SK-N-SH (cell line): ENCODE measurements at regions not wholly inside any gene's neighbourhood (a gene's known extent, or its start where the extent isn't known, plus 50 kb on each side); places are given as distances from the start of the nearest gene placed in this dataset.

Source experiments
- CTCF ChIA-PET: fragments of 300-600, 350-600 bp; formaldehyde crosslinking; extraction: SDS; loops from one replicate; lab custom pipeline; 2021; lab: Yijun Ruan, JAX
- POLR2A ChIA-PET: fragments of 350-600 bp; sonication (Branson Sonifier 250); formaldehyde crosslinking; extraction: SDS; loops from one replicate; lab custom pipeline; 2020; ENCODE audit warnings: antibody characterized with exemption, inconsistent platforms; lab: Yijun Ruan, JAX
- DNase-seq: peaks from one replicate; pipeline ENCODE4 v3.0.0; 2012
- H2AFZ ChIP-seq: fragments of 200-600 bp; sonication (generic); 2 replicates; pipeline ENCODE4 v1.8.1; 2016; ENCODE audit warnings: antibody characterized with exemption, mild to moderate bottlenecking, low read depth
- H3F3A ChIP-seq: fragments of 200-600 bp; sonication (generic); replicated peaks from 2 replicates; pipeline ENCODE3; 2016; ENCODE audit warnings: antibody characterized with exemption, mild to moderate bottlenecking; ENCODE audit not compliant: insufficient read depth
- H3K27ac ChIP-seq, 2 experiments: fragments of 200-500 bp in 1 of 2; fragments of 200-600 bp in 1 of 2; sonication (Bioruptor generic) in 1 of 2; sonication (generic), shearing (Covaris generic) in 1 of 2; 2 replicates each; pipeline versions ENCODE4 v1.5.1 to v1.6.1; 2014 to 2016; ENCODE audit warnings: low read depth in 2 of 2, inconsistent platforms in 1 of 2, low read length in 1 of 2, mild to moderate bottlenecking in 1 of 2, mixed read lengths in 1 of 2
- H3K27me3 ChIP-seq: fragments of 200-600 bp; sonication (generic), shearing (Covaris generic); 2 replicates; pipeline ENCODE4 v1.6.1; 2016; ENCODE audit warnings: mixed run types; ENCODE audit not compliant: insufficient read depth
- H3K36me3 ChIP-seq, 2 experiments: fragments of 200-500 bp in 1 of 2; fragments of 200-600 bp in 1 of 2; sonication (Bioruptor generic) in 1 of 2; sonication (generic) in 1 of 2; replicated peaks in 1 of 2; 2 replicates each; pipeline versions ENCODE3 to v1.5.1; 2014 to 2016; ENCODE audit warnings: low read length in 1 of 2, mild to moderate bottlenecking in 1 of 2; ENCODE audit not compliant: insufficient read depth in 2 of 2, control insufficient read depth in 1 of 2
- H3K4me1 ChIP-seq, 2 experiments: fragments of 200-500 bp in 1 of 2; fragments of 200-600 bp in 1 of 2; sonication (Bioruptor generic) in 1 of 2; sonication (generic), shearing (Covaris generic) in 1 of 2; 2 replicates each; pipeline versions ENCODE4 v1.5.1 to v1.6.1; 2014 to 2016; ENCODE audit warnings: low read depth in 1 of 2, low read length in 1 of 2, mixed run types in 1 of 2; ENCODE audit not compliant: insufficient read depth in 2 of 2, control insufficient read depth in 1 of 2
- H3K4me2 ChIP-seq: fragments of 200-600 bp; sonication (generic), shearing (Covaris generic); 2 replicates; pipeline ENCODE4 v1.6.1; 2017; ENCODE audit warnings: mixed run types
- H3K4me3 ChIP-seq, 2 experiments: fragments of 200-500 bp in 1 of 2; fragments of 200-600 bp in 1 of 2; sonication (Bioruptor generic) in 1 of 2; sonication (generic), shearing (Covaris generic) in 1 of 2; 2 replicates each; pipeline versions ENCODE4 v1.5.1 to v1.8.1; 2014 to 2016; ENCODE audit warnings: low read depth in 2 of 2, inconsistent platforms in 1 of 2, low read length in 1 of 2, mild to moderate bottlenecking in 1 of 2, mixed read lengths in 1 of 2, moderate library complexity in 1 of 2
- H3K79me2 ChIP-seq: fragments of 200-600 bp; sonication (generic); 2 replicates; pipeline ENCODE4 v1.8.1; 2017; ENCODE audit warnings: mild to moderate bottlenecking; ENCODE audit not compliant: insufficient read depth
- H3K9ac ChIP-seq: fragments of 200-600 bp; sonication (generic); 2 replicates; pipeline ENCODE4 v1.6.1; 2017; ENCODE audit warnings: mixed run types
- H3K9me2 ChIP-seq: fragments of 200-600 bp; sonication (generic); 2 replicates; pipeline ENCODE4 v1.6.1; 2017; ENCODE audit warnings: mixed run types
- H3K9me3 ChIP-seq: fragments of 200-600 bp; sonication (generic); 2 replicates; pipeline ENCODE4 v1.6.1; 2017; ENCODE audit warnings: mixed run types, mild to moderate bottlenecking, moderate library complexity
- H4K20me1 ChIP-seq: fragments of 200-600 bp; sonication (generic); 2 replicates; pipeline ENCODE4 v1.6.1; 2017; ENCODE audit warnings: mild to moderate bottlenecking, mixed run types; ENCODE audit not compliant: insufficient read depth
- CHD2 ChIP-seq: fragments of 150-350 bp; IDR thresholded peaks from 2 replicates; pipeline ENCODE4 v1.6.1; 2018; ENCODE audit warnings: low read length; ENCODE audit not compliant: partially characterized antibody
- ELF1 ChIP-seq: IDR thresholded peaks from 2 replicates; pipeline ENCODE4 v1.4.0; 2012
- FOXJ3 ChIP-seq: sonication (generic); formaldehyde crosslinking; IDR thresholded peaks from 2 replicates; pipeline ENCODE4 v1.5.1; 2020; ENCODE audit warnings: mild to moderate bottlenecking, missing genetic modification reagents
- GABPA ChIP-seq: IDR thresholded peaks from 2 replicates; pipeline ENCODE4 v1.4.0; 2012; ENCODE audit warnings: low read depth, mild to moderate bottlenecking
- GATA2 ChIP-seq: sonication (generic); formaldehyde crosslinking; IDR thresholded peaks from 2 replicates; pipeline ENCODE4 v1.5.0; 2020; ENCODE audit warnings: mild to moderate bottlenecking, missing genetic modification reagents
- IRF3 ChIP-seq: fragments of 150-350 bp; IDR thresholded peaks from 2 replicates; pipeline ENCODE4 v1.6.1; 2016; ENCODE audit warnings: mild to moderate bottlenecking, low read depth, low read length
- MXI1 ChIP-seq: IDR thresholded peaks from 2 replicates; pipeline ENCODE4 v1.6.1; 2012; ENCODE audit warnings: mild to moderate bottlenecking, low read depth, low read length, improper control_type of control experiment
- NRF1 ChIP-seq: IDR thresholded peaks from 2 replicates; pipeline ENCODE4 v1.6.1; 2012; ENCODE audit warnings: low read depth, mild to moderate bottlenecking, low read length
- PBX3 ChIP-seq: IDR thresholded peaks from 2 replicates; pipeline ENCODE4; 2012
- POLR2AphosphoS5 ChIP-seq: IDR thresholded peaks from 2 replicates; pipeline ENCODE4 v1.6.1; 2012; ENCODE audit warnings: low read depth, low read length
- RCOR1 ChIP-seq: fragments of 150-350 bp; IDR thresholded peaks from 2 replicates; pipeline ENCODE4 v1.6.1; 2017; ENCODE audit warnings: antibody characterized with exemption, low read length
- SIN3A ChIP-seq: IDR thresholded peaks from 2 replicates; pipeline ENCODE4 v1.6.1; 2012; ENCODE audit warnings: low read depth, mild to moderate bottlenecking, low read length, moderate library complexity, borderline replicate concordance
- SMC3 ChIP-seq: IDR thresholded peaks from 2 replicates; pipeline ENCODE4 v1.6.1; 2012; ENCODE audit warnings: low read depth, low read length, improper control_type of control experiment
- TAF1 ChIP-seq: IDR thresholded peaks from 2 replicates; pipeline ENCODE4 v1.6.1; 2012; ENCODE audit warnings: low read depth, mild to moderate bottlenecking, low read length, moderate library complexity, borderline replicate concordance
- TCF12 ChIP-seq: IDR thresholded peaks from 2 replicates; pipeline ENCODE4 v1.4.0; 2012
- TEAD4 ChIP-seq: IDR thresholded peaks from 2 replicates; pipeline ENCODE4 v1.4.0; 2012; ENCODE audit warnings: mild to moderate bottlenecking, borderline replicate concordance; ENCODE audit not compliant: insufficient read depth
- USF2 ChIP-seq: fragments of 150-350 bp; IDR thresholded peaks from 2 replicates; pipeline ENCODE4 v1.6.1; 2017; ENCODE audit warnings: antibody characterized with exemption, low read length, low read depth, borderline replicate concordance
- YY1 ChIP-seq: IDR thresholded peaks from 2 replicates; pipeline ENCODE4 v1.4.0; 2012; ENCODE audit warnings: low read depth, mild to moderate bottlenecking
- ZBTB33 ChIP-seq: IDR thresholded peaks from 2 replicates; pipeline ENCODE4 v1.4.0; 2012; ENCODE audit warnings: low read depth, borderline replicate concordance
- WGBS: methylation state at CpG from one replicate; pipeline ENCODE4 v1.1.6; 2017; ENCODE audit warnings: low lambda C conversion rate; 5-methylcytosine and 5-hydroxymethylcytosine counted together

GRCh38 chr3:165568907-165569462 is 268.2 kb downstream of the BCHE start:
- no peak for DNase-seq
- Histone ChIP-seq H3K27me3 (no peaks in the 10 kb centered on the region), H2AFZ (no peak overlapping the region), H4K20me1 (no peaks in the 10 kb centered on the region), H3K4me1 (no peaks in the 10 kb centered on the region), H3K4me2 (no peak overlapping the region), H3K27ac (no peak overlapping the region), H3K36me3 (no peaks in the 10 kb centered on the region), H3K79me2 (no peaks in the 10 kb centered on the region), H3K9me3 (no peaks in the 10 kb centered on the region), H3K9me2 (no peaks in the 10 kb centered on the region; the same call in 1 of the 2 replicates), H3K4me3 (no peak overlapping the region), H3K9ac (no peak overlapping the region), H3F3A (no peaks in the 10 kb centered on the region)
- ChIA-PET CTCF (no interaction called here), POLR2A (no interaction called here)
- TF ChIP-seq ZBTB33 (no peak), SMC3 (no peak), PBX3 (no peak), USF2 (no peak), TAF1 (no peak), ELF1 (no peak), CHD2 (no peak), POLR2AphosphoS5 (no peak), GATA2 (CRISPR knock-in tag) (no peak), IRF3 (no peak), YY1 (no peak)
- 7% methylated on average over 1 of the region's 1 CpG for WGBS

- Histone ChIP-seq H3K79me2 (no peaks in the 10 kb centered on the region), H3K4me2 (no peak overlapping the region)
- TF ChIP-seq TCF12 (no peak), SIN3A (no peak), ELF1 (no peak), POLR2AphosphoS5 (no peak), GABPA (no peak), TAF1 (no peak), MXI1 (no peak), YY1 (no peak), RCOR1 (no peak), FOXJ3 (CRISPR knock-in tag) (no peak), CHD2 (no peak), TEAD4 (no peak), SMC3 (no peak), IRF3 (no peak), NRF1 (no peak)
- TF ChIP-seq, all 33 proteins: peak for 0
- CTCF ChIA-PET = no interaction called here
- DNase-seq = no peak
- no peaks in the 10 kb centered on the region for H3K9me3 ChIP-seq
- WGBS = 11% methylated on average over 2 of the region's 2 CpGs
- no peaks in the 10 kb centered on the region for H3K36me3 ChIP-seq
- H3K9me2 ChIP-seq = no peaks in the 10 kb centered on the region
- no peak overlapping the region for H3K27ac ChIP-seq
- H3K4me3 ChIP-seq = no peak overlapping the region
- H3K4me1 ChIP-seq = no peaks in the 10 kb centered on the region
- no peaks in the 10 kb centered on the region for H3K27me3 ChIP-seq
- POLR2A ChIA-PET = no interaction called here
- no peaks in the 10 kb centered on the region for H4K20me1 ChIP-seq
- no peak overlapping the region for H2AFZ ChIP-seq
- H3K9ac ChIP-seq = no peak overlapping the region
- H3F3A ChIP-seq = no peaks in the 10 kb centered on the region
Observed at GRCh38 chr3:165555785-165556184, 281.4 kb downstream of the BCHE start.
